GM23338 (cell line): ENCODE measurements at regions not wholly inside any gene's neighbourhood (a gene's known extent, or its start where the extent isn't known, plus 50 kb on each side); places are given as distances from the start of the nearest gene placed in this dataset.

ENCODE experiments used
- EZH2 ChIP-seq: fragments of 200-600 bp; sonication (generic); IDR thresholded peaks from one replicate; pipeline ENCODE4 v1.8.0; 2017; ENCODE audit warnings: antibody characterized with exemption, mild to moderate bottlenecking, low read depth; ENCODE audit not compliant: unreplicated experiment
- EZH2phosphoT487 ChIP-seq: fragments of 200-600 bp; sonication (generic); IDR thresholded peaks from one replicate; pipeline ENCODE4 v1.8.1; 2018; ENCODE audit warnings: antibody characterized with exemption; ENCODE audit not compliant: unreplicated experiment
- JUNB ChIP-seq: IDR thresholded peaks from one replicate; pipeline ENCODE4 v1.6.1; 2016; ENCODE audit warnings: antibody characterized with exemption; ENCODE audit not compliant: unreplicated experiment
- POLR2AphosphoS5 ChIP-seq: IDR thresholded peaks from 2 replicates; pipeline ENCODE4 v1.6.1; 2016; ENCODE audit warnings: antibody characterized with exemption, low read depth
- REST ChIP-seq: IDR thresholded peaks from one replicate; pipeline ENCODE4 v1.6.1; 2018; ENCODE audit warnings: antibody characterized with exemption; ENCODE audit not compliant: unreplicated experiment
- TF ChIP-seq, protein P1 (sequence below), 2 experiments: fragments of 200-600 bp in 1 of 2; sonication (generic) in 1 of 2; conservative IDR thresholded peaks; 2 replicates each; pipeline versions ENCODE4 v1.5.1 to v1.6.1; 2016 to 2017; ENCODE audit warnings: antibody characterized with exemption in 2 of 2, low read depth in 2 of 2, mild to moderate bottlenecking in 2 of 2, moderate library complexity in 1 of 2

DNA sequence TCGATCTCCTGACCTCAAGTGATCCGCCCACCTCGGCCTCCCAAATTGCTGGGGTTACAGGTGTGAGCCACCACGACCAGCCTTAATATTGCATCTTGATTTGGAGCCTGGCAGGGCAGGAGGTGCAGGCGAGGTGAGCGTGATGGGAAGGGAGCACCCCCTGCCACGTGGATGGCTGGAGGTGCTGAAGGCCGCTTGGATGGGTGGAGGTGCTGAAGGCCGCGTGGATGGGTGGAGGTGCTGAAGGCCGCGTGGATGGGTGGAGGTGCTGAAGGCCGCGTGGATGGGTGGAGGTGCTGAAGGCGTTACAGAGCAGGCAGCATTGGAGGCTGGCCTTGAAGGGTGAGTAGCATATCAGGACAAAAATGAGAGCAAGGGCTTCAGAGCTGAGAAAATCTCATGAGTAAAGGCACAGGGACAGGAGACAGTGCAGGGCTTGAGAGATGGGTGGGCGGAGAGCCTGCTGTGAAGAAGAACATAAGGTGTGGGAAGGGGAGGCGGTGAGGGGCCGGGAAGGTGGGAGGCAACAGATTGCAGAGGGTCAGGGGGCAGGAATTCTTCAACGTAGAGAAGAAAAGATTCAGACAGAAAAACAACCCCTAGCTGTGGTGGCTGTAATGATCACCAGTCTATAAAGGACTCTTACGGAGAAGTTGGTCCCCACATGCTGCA lies 101.7 kb upstream of the SEC14L1 start:
- TF ChIP-seq, protein P1, sequence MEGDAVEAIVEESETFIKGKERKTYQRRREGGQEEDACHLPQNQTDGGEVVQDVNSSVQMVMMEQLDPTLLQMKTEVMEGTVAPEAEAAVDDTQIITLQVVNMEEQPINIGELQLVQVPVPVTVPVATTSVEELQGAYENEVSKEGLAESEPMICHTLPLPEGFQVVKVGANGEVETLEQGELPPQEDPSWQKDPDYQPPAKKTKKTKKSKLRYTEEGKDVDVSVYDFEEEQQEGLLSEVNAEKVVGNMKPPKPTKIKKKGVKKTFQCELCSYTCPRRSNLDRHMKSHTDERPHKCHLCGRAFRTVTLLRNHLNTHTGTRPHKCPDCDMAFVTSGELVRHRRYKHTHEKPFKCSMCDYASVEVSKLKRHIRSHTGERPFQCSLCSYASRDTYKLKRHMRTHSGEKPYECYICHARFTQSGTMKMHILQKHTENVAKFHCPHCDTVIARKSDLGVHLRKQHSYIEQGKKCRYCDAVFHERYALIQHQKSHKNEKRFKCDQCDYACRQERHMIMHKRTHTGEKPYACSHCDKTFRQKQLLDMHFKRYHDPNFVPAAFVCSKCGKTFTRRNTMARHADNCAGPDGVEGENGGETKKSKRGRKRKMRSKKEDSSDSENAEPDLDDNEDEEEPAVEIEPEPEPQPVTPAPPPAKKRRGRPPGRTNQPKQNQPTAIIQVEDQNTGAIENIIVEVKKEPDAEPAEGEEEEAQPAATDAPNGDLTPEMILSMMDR (conservative IDR thresholded peaks at IDR 0.05; ENCODE audit: low read depth in 2 of 2) = no peak
- no peak for TF ChIP-seq JUNB
- TF ChIP-seq EZH2 = no peak
- no peak for TF ChIP-seq REST
- no peak for TF ChIP-seq POLR2AphosphoS5
- no peak for TF ChIP-seq EZH2phosphoT487
